ENCODE measurements at regions not wholly inside any gene's neighbourhood (a gene's known extent, or its start where the extent isn't known, plus 50 kb on each side); places are given as distances from the start of the nearest gene placed in this dataset.

DNA sequence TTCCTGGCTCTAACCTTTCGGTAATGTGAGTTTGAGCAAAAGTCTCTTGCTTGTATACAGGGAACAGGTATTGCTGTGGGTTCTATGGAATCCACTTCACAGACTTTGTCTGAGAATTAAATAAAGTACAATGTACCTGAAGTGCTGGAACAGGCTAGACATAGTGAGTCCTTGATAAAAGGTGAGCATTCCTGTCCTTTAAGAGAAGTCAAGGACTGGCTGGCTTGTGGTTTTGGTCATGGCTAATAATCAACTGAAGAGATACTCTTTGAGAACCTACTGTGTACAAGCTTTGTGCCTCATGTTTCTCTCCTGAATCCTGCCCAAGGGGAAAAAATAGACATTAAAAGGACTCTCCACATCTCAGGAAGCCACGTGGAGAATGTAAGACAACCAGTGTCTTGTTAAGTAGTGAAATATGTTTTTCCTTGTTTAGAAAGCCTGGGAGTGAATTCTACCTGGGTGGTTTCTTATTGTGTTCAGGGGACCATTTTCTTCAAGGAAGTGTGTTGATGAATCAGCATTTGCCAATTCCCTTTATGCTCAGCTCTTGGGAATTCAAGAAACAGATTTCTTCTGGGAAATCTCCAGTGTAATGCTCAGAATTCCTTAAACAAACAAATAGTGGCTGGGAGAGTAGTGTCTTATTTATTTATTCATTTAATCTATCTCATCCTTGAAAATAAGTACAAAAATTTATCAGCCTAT is 55.2 kb upstream of the PLD5 start:
- H3K4me2 ChIP-seq (ENCODE audit: control insufficient read depth, extremely low read depth, insufficient read depth, low read depth, low read length), result no peak overlapping the region
- H3K27ac ChIP-seq (ENCODE audit: control insufficient read depth, insufficient read depth, low read length), result no peak overlapping the region
- no peaks in the 10 kb centered on the region for H3K4me1 ChIP-seq (ENCODE audit: control insufficient read depth, extremely low read depth, insufficient read depth, low read length)
- H3K27me3 ChIP-seq (ENCODE audit: control insufficient read depth, extremely low read depth, insufficient read depth, low read length), result no peaks in the 10 kb centered on the region
- dilution Hi-C loops (cut with MboI; ENCODE audit: extremely low pct_ligation_motif_present, low sequenced_read_pairs), result no loop called here
- H3K9ac ChIP-seq (ENCODE audit: control insufficient read depth, extremely low read depth, insufficient read depth, low read length), result no peak overlapping the region
- TF ChIP-seq, protein P1, sequence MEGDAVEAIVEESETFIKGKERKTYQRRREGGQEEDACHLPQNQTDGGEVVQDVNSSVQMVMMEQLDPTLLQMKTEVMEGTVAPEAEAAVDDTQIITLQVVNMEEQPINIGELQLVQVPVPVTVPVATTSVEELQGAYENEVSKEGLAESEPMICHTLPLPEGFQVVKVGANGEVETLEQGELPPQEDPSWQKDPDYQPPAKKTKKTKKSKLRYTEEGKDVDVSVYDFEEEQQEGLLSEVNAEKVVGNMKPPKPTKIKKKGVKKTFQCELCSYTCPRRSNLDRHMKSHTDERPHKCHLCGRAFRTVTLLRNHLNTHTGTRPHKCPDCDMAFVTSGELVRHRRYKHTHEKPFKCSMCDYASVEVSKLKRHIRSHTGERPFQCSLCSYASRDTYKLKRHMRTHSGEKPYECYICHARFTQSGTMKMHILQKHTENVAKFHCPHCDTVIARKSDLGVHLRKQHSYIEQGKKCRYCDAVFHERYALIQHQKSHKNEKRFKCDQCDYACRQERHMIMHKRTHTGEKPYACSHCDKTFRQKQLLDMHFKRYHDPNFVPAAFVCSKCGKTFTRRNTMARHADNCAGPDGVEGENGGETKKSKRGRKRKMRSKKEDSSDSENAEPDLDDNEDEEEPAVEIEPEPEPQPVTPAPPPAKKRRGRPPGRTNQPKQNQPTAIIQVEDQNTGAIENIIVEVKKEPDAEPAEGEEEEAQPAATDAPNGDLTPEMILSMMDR (optimal IDR thresholded peaks at IDR 0.05 in 1 of 3, IDR thresholded peaks at IDR 0.05 in 1 of 3, conservative IDR thresholded peaks at IDR 0.05 in 1 of 3; ENCODE audit: extremely low read depth in 1 of 3, insufficient read depth in 2 of 3, low read length in 3 of 3), result no peak
- no peak for TF ChIP-seq EZH2 (IDR thresholded peaks at IDR 0.05; ENCODE audit: low read length)
- H4K20me1 ChIP-seq (ENCODE audit: control insufficient read depth, extremely low read depth, insufficient read depth, low read length), result no peaks in the 10 kb centered on the region
- no peaks in the 10 kb centered on the region for H3K36me3 ChIP-seq (ENCODE audit: control insufficient read depth in 2 of 2, extremely low read depth in 1 of 2, insufficient read depth in 2 of 2, low read length in 2 of 2)
- H3K4me3 ChIP-seq (ENCODE audit: control insufficient read depth in 2 of 3, extremely low read depth in 1 of 3, insufficient read depth in 2 of 3, low read depth in 1 of 3, low read length in 3 of 3), result no peak overlapping the region
- H3K9me1 ChIP-seq (ENCODE audit: control insufficient read depth, extremely low read depth, insufficient read depth, low read length), result no peaks in the 10 kb centered on the region
- H3K79me2 ChIP-seq (ENCODE audit: control insufficient read depth, insufficient read depth, low read length), result no peaks in the 10 kb centered on the region
- no peaks in the 10 kb centered on the region for H3K9me3 ChIP-seq (ENCODE audit: control insufficient read depth, low read depth, low read length)
- DNase-seq (ENCODE audit: low read depth, low spot score) (no peak), FAIRE-seq (no peak)
- no peak overlapping the region for H2AFZ ChIP-seq (ENCODE audit: control insufficient read depth, low read length)

Small RNAs in the stretch of these regions (small RNA-seq; reads per million reads assigned to genes)
- gene AL603825.1 (ENCODE audit: insufficient read length in 3 of 3, low read depth in 3 of 3, low replicate concordance in 1 of 3), result 0 reads per million in 3 experiments

Data from keratinocyte (primary cell).